ENCODE measurements at regions not wholly inside any gene's neighbourhood (a gene's known extent, or its start where the extent isn't known, plus 50 kb on each side); places are given as distances from the start of the nearest gene placed in this dataset.
"Not testable (repeated sequence)": the region's sequence is repeated elsewhere in the genome, so short reads cannot be mapped to it uniquely, and the experiment has no call there.

DNA sequence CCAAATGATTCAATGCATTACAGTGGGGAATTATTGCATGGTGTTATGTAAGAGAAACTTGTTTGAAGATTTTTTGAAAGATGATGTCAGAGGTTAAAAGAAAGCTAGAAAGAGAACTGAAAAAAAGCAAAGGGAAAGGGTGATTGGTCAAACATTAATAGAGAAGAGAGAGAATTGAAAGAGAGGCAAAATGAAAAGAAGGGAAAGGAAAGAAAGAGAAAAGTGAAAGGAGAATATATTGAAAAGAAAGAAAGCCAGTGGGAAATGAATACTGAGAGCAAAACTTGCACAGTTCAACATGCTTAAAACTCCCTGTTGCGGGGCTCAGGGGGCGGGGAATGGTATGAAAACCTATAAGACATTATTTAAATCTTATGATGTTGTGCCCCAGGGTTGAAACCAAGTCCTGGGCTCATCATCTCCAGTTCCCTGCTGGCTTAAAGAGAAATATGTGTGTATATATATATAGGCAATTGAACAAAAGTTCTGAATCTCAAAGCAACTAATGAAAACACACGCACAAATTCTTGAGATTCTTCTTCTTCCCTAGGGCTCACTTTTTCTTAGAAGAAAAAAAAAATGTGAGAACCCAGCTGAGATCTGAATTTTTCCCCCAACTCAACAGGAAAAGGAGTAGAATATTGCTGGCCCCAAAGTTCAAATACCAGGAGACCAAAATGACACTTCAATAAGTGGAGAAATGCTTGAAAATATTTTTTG lies 2045.9 kb upstream of the CELF4 start:
- DNase-seq, result no peak

DNA sequence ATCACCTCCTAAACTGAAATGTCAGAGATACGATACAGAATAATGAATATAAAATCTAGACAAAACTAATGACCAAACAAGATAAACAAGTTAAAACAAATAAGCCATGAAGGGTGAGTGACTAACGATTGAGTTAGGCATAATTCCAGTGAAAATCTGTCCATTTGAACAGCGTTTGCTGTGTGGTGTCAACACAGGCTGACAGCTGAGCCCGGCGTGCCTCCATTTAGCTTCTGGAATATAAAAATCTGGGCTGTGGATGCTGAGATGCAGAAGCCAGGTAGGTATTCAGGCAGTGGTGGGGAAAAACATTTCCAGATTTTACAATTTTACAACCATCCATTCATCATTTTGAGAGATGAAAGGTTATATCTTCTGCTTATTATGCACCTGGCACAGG lies 2041.4 kb upstream of the CELF4 start:
- no peak for DNase-seq

DNA sequence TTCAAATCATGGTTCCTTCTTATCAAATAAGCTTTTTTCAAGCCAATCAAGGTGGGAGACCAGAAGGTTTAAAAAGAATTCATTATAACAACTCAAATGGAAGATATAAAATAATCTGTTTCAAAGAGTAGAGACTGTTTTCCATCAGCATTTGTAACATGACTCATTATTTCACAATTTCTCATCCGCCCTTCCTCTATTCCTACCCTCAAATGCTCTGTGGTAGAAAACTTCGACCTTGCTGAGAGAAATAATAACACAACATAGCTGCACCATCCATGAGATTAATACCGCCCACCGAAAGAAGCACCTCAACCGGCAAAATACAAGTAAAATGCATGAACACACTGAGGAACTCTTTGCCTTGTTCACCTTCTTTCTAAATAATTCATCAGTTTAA lies 2039.2 kb upstream of the CELF4 start:
- no peak for DNase-seq

DNA sequence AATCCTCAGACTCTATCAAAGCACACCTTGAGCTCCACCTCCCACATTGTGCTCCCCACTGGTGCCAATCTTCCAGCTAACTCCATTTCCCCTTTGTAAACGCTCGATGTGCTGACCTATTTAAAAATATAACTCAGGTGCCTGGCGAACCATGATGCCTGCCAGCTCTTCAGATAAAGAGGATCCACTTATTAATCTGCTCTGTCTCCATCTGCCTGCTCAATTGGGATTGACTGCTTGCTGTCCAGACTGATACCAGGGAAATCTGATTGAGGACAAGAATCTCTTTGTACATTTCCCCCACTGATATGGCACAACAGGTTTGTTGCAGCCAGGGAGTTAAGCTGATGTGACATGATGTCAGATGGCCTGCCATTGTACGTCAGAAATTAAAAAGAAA lies 2036.5 kb upstream of the CELF4 start:
- DNase-seq, result no peak

DNA sequence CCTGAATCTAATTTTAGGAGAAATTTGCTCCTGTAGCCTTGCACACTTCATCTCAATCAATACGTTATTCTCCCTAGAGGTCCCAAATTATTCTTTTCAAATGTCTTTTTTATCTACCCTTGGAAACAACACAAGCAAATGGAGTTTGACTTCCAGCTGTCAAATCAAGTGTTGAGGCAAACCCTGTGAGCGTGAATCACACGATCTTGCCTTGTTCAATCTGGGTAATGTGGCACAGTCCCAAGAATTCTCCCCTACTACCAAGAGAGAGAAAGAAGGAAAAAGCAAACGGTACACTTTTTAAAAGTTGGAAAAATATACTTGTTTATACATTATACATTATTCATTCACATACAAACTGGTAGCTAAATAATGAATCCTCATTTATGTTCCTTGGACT lies 2035.3 kb upstream of the CELF4 start:
- no peak for DNase-seq

DNA sequence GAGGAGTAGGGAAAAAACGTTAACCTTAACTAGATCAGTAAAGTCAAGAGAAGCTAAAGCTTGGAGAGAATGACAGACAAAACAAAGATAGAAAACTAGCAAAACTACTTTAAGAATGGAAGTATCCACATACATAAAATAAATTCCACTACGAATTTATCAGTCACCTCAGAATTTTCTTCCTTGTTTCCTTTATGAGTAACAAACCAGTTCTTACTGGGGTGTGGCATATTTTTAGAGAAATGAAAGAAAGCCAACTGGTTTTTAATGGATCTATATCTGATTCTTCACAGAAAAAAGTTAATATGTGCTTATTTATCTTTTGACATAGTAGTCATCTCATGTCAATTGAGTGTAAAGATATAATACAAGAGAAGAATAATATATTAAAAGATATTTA lies 2033.7 kb upstream of the CELF4 start:
- no peak for DNase-seq

DNA sequence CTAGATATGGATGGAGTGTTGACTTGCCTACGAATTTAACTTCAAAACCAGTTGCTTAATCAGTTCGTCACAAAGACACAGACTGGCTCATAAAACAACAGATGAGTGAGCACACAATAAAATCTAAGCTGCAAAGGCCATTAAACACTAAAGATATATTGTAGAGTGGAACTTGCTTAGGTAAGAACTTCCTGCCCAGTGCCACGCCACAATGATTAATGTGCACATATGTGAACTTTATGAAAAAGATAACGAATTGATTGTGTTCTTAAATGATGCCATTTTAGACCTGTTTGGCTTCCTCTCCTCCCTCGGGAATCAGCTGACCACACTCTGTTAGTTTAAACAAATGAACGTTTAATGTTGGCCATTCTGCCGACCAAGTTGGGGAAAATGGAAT lies 2031.3 kb upstream of the CELF4 start:
- DNase-seq, result no peak

DNA sequence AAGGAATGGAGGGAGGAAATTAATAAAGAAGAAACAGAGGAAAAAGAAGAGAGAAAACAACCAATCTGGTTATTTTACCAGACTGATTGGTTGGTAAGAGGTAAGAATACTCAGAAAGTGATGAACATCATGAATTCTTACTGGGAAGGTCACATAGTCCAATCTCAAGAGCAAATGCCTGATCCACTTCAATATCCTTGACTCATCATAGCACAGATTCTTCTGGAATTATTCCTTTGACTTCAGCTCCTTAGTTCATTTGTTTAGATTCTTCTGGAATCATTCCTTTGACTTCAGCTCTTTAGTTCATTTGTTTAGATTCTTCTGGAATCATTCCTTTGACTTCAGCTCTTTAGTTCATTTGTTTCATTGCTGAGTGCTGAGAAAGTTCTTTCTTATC lies 2030.6 kb upstream of the CELF4 start:
- DNase-seq, result no peak

DNA sequence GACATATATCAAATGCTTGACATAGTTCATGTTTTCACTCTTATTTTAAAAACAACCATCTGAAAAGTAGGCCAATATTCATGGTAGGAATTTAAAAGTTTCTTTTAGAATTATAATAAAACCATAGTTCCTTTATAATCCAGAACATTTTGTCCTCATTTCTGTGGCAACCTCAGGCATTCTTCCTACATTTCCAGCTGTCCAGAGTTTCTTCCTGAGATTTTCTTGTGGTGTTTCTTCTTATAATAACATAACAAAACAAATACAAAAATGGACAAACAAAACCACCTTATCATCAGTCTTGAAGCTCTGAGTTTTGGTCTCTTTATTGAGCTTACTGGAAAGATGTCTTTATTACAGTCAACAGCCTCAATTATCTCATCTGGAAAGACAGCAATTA lies 2028.6 kb upstream of the CELF4 start:
- no peak for DNase-seq

DNA sequence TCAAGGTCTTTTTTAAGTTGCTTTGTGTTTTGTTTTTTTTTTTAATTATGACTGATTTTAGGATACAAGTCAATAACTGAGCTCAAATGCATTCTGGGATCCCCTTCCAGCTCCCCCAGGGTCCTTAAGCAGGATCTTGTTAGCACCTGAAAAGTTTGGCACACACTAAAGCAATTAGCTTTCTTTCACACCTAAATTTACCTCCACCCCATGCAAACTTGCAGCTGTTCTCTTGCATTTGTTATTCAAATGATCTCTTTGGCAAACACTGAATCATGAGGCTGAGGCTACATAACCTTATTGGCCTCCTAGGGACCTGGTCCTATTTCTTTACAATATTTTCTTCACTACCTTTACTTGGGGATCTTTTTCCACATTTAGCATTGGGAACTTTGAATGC lies 2026.1 kb upstream of the CELF4 start:
- no peak for DNase-seq

DNA sequence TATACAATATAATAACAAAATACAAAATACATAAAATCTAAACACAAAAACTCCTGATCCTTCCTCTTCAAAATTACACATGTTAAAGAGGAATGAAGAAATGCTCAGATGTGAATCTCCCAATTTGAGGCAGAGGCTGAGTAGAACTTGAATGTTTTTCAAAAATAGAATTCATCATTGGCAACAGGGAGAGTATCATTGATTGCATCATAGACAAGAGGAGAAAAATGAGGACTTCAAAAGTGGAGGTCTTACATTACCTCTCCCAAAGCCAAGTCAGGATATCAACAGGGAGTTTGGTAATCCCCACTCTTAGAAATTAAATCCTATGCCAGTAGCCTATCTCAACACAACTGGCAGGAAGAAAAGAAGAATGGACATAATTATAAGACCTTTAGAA lies 2023.9 kb upstream of the CELF4 start:
- no peak for DNase-seq

DNA sequence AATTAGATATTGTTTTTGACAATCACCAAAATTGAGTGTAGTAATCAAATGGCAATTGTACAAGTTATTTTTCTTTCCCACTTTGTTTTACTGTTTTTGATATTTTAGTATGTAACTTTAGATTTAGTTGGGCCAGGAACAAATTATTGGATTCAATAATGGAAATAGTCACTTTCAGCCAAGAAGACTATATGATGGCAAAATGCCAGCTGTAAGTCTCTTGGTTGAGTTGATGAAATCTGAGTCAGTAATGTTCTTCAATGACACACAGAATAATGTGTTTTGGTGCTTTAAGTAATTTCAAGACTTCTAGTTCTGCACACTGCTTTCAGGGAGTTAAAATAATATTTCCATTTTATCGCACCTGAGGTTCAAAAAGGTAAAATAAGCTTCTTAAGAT lies 2022.0 kb upstream of the CELF4 start:
- DNase-seq, result no peak

DNA sequence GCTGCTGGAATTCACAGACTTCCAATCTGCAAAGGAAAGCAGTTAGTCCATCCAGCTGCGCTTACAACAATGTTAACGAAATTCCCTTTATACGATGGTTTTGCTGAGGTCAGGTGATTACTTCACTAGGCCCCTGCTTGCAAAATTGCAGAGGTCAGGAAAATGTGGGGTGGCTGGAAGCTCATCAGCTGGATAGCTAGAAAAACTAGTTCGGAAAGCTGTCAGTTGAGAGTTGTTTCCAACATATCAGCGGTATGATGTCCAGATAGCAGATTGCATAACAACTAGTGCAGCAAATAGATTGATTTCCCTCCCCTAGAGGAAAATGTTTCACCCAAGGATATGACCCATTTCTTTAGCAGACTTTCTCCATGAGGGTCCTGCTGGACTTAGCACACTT lies 2021.1 kb upstream of the CELF4 start:
- DNase-seq, result no peak

DNA sequence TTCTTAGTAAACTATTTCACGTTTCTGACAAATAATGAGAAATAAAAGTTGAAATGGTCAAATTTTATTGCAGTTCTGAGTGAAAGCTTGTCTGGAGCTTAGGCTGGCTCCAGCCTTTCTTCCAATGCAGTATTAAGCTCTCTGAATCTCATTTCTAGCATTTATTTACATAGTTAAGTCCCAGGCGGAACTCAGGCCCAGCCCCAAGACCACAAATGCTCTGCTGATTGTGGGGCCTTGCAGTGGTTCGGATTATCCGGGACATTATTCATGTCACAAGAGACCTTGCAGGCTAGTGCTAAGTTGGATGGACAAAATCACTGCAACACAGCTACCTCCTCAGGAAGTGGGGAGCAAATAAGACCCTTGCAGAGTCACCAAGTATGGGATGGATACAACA lies 2009.3 kb upstream of the CELF4 start:
- no peak for DNase-seq

DNA sequence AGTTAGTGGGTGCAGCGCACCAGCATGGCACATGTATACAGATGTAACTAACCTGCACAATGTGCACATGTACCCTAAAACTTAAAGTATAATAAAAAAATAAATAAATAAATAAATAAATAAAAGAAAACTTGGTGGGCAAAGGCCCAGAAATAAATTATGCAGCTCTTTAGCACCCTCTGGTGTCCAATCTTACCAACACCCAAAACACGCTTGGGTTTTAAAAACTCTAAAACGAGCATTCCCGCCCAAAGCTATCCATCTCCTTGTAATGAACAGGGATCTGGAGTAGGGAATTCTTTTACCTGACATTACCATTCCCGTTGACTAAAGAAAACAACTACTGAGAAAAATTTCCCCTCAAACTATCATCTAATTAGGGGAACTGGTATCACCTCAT lies 2005.9 kb upstream of the CELF4 start:
- no peak for DNase-seq

DNA sequence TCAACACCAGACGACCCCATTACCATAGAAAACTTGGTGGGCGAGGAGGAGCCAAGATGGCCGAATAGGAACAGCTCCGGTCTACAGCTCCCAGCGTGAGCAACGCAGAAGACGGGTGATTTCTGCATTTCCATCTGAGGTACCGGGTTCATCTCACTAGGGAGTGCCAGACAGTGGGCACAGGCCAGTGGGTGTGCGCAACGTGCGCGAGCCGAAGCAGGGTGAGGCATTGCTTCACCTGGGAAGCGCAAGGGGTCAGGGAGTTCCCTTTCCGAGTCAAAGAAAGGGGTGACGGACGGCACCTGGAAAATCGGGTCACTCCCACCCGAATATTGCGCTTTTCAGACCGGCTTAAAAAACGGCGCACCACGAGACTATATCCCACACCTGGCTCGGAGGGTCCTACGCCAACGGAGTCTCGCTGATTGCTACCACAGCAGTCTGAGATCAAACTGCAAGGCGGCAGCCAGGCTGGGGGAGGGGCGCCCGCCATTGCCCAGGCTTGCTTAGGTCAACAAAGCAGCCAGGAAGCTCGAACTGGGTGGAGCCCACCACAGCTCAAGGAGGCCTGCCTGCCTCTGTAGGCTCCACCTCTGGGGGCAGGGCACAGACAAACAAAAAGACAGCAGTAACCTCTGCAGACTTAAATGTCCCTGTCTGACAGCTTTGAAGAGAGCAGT lies 2000.1 kb upstream of the CELF4 start:
- DNase-seq, result not testable (repeated sequence)

DNA sequence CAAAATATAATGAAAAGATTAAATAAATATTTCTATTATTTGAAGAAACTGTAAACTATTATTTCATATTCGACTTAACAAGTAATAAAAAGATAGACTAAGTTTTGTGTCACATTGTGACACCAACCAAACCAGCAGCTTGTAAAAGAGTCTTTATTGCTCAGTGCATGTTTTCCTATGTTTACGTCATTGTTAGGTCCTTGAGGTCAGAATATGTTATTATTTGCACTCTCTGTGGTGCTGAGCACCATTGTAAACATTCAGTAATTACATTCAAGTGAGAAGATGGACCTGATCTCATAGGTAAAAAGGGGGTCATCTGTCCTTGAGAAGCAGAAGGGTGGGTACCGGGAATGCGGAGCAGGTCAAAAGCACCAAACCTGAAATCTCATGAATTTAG lies 1999.1 kb upstream of the CELF4 start:
- DNase-seq, result no peak

DNA sequence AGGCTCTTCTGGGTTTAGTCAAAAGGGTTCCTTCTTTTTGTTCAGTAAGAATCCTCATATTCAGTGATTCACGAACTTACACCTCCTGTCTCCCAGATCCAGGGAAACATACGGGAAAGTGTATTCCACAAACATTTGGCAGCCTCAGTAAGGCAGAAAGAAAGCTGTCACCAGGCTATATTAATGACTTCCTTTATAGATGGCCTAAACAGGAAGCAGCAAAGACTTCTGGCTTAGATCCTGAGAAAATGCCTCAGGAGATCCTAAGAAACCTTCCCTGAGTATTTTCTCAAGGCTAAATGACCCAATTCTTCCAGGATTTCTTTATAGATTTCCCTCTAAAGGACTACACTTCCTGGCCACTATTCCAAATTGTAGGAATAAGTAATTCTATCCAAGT lies 1995.5 kb upstream of the CELF4 start:
- no peak for DNase-seq

DNA sequence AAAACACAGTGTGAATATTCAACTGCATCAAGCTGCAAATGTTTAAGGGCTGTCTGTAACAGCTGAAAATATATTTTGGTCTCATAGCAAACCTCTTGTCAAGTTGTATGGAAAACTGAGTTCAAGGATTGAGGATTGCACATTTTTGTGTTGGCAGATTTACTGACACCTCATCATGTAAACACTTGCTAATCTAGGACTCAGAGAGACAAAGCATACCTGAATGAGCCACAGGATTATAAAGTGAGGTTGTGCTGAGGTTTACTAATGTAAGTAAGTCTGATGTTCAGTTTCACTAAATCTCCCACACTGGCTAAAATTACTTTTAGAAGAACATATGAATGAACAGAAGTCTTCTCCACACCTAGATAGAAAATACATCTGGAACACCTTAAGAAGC lies 1993.1 kb upstream of the CELF4 start:
- DNase-seq, result no peak

DNA sequence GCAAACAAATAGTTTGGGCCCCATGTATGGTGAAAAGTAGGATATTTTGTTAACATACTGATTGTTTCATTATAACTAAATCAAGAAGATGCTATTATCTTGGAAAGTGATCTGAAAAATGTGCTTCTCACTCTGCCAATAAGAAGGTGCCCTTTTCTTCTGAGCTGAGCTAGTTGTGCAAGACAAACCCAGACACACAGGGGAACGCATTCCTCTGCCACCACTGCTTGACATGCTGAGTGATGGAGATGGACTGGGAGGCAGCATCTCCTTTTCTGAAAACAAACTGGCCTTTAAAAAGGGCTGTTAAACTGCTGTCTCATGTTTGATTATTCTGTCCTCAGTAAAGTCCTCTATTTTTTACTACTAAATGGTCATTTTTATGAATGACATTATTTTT lies 1989.9 kb upstream of the CELF4 start:
- no peak for DNase-seq

DNA sequence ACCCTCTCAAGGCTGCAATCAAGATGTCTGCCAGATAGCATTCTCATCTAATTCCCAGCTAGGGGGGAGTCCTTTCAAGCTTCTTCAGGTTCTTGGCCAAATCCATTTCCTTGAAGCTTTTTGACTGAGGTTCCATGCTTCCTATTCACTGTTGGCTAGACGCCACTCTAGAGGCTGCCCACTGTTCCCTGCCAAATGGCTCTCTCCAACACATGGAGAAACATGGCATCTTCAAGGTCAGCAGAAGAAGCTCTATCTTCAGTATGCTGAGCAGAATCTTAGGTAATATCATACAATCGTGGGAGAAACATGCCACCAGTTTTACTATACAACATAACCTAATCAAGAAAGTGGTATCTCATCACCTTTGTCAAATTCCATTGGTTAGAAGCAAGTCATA lies 1985.1 kb upstream of the CELF4 start:
- no peak for DNase-seq

DNA sequence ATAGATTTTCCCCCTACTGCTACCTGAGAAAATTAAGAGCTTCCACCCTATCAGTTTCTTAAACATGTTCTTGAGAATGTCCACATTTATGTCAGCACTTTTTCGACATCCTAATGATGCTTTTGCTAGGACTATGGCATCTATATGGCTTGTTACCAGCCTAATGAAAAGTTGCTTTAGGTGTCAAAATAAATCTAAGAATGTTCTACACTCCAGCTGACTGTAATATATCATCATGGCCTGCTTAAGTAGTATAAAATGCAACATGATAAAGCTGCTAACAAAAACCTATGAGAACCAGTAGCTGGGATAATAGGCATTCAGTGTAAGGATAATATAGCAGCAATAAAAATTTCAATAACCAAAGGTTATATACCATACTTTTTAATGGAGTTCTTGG lies 1983.5 kb upstream of the CELF4 start:
- no peak for DNase-seq

DNA sequence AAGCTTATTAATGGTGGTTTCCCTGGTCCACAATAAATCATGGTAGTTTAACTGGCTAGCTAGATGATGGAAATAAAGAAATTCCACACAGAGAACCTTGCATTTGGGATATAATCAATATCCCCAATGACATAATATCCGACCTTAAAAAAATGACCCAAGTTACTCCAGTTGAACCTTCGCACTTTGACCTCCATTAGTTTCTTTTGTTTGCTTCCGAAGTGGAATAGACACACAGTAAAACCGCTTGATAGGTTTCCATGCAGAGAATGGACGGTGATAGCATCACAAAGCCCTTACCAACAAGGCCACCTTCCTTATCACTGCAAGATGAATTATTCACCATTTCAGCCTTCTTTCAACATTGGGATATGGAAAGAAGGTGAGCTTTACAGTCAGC lies 1966.1 kb upstream of the CELF4 start:
- DNase-seq, result no peak

DNA sequence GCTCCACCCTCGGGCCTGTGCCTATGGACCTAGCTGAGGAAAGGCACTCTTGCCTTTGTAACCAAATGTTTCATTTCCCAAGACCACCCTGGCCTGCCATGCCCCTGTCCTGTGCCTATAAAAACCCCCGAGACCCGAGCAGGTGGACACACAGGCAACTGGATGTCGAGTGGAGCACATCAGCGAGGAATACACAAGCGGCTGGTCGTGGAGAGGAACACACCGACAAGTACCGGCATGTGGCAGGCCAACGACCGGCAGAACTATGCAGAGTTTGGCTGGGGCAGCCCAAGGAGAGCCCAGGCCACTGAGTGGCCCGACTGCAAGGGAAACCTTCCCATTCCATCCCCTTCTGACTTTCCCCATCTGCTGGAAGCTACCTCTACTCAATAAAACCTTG lies 1963.8 kb upstream of the CELF4 start:
- DNase-seq, result no peak

DNA sequence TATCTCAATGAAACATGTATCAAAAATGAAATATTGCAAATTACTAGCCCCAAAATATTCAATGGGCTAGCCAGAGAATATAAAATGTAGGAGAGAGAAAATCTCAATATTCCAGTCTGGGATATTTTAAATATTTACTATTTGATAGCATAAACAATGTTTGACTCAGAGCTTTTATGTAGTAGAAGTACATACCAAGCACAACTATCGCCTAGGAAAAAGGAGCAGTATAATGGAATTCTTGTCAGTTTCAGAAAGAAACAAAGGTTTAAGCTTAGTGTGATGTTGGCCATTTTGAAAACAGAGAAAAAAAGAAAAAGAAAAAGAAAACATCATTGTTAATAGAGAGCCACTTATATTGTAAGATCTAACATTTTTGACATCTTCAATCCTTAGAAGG lies 1961.9 kb upstream of the CELF4 start:
- no peak for DNase-seq

Measured in NCI-H187 (cell line).